Endothelial cell (in vitro differentiated cells): ENCODE measurements at regions not wholly inside any gene's neighbourhood (a gene's known extent, or its start where the extent isn't known, plus 50 kb on each side); places are given as distances from the start of the nearest gene placed in this dataset.

Source experiments
- DNase-seq: peaks from one replicate; pipeline ENCODE4 v3.0.0; 2021; ENCODE audit warnings: low spot score
- H3K27ac Mint-ChIP-seq: one replicate; pipeline ENCODE4 v1.8.0; 2021; ENCODE audit warnings: mixed read lengths, inconsistent platforms; ENCODE audit not compliant: unreplicated experiment
- H3K27me3 Mint-ChIP-seq: one replicate; pipeline ENCODE4 v1.8.0; 2021; ENCODE audit warnings: mild to moderate bottlenecking, moderate library complexity, mixed read lengths, inconsistent platforms; ENCODE audit not compliant: unreplicated experiment
- H3K36me3 Mint-ChIP-seq: one replicate; pipeline ENCODE4 v1.8.0; 2021; ENCODE audit warnings: mild to moderate bottlenecking, low read depth, mixed read lengths, inconsistent platforms; ENCODE audit not compliant: unreplicated experiment
- H3K4me1 Mint-ChIP-seq: one replicate; pipeline ENCODE4 v1.8.0; 2021; ENCODE audit warnings: mild to moderate bottlenecking, mixed read lengths, inconsistent platforms; ENCODE audit not compliant: unreplicated experiment
- H3K4me3 Mint-ChIP-seq: one replicate; pipeline ENCODE4 v1.8.0; 2021; ENCODE audit warnings: mild to moderate bottlenecking, mixed read lengths, inconsistent platforms; ENCODE audit not compliant: unreplicated experiment
- H3K9me3 Mint-ChIP-seq: one replicate; pipeline ENCODE4 v1.8.0; 2021; ENCODE audit warnings: mixed read lengths, inconsistent platforms; ENCODE audit not compliant: unreplicated experiment
- CTCF ChIP-seq: fragments of 200-600 bp; sonication (generic); IDR thresholded peaks from one replicate; pipeline ENCODE4 v1.5.0; 2021; ENCODE audit warnings: antibody characterized with exemption; ENCODE audit not compliant: unreplicated experiment

GRCh38 chr5:5755888-5756287 lies 333.4 kb downstream of the ICE1 start:
- H3K4me3 Mint-ChIP-seq: no peak overlapping the region
- TF ChIP-seq CTCF: no peak
- no peaks in the 10 kb centered on the region for H3K4me1 Mint-ChIP-seq
- H3K27ac Mint-ChIP-seq: no peak overlapping the region
- no peaks in the 10 kb centered on the region for H3K36me3 Mint-ChIP-seq
- DNase-seq: no peak
- no peaks in the 10 kb centered on the region for H3K27me3 Mint-ChIP-seq
- no peaks in the 10 kb centered on the region for H3K9me3 Mint-ChIP-seq

- DNase-seq: no peak
- Mint-ChIP-seq H3K9me3 (no peaks in the 10 kb centered on the region), H3K4me3 (no peak overlapping the region), H3K36me3 (no peaks in the 10 kb centered on the region), H3K4me1 (no peaks in the 10 kb centered on the region), H3K27ac (no peak overlapping the region), H3K27me3 (no peaks in the 10 kb centered on the region)
- TF ChIP-seq CTCF: no peak
These were observed 330.4 kb downstream of the ICE1 start for GRCh38 chr5:5752844-5753243.

- H3K4me1 Mint-ChIP-seq: no peaks in the 10 kb centered on the region
- no peak for DNase-seq
- H3K4me3 Mint-ChIP-seq: no peak overlapping the region
- H3K9me3 Mint-ChIP-seq: no peaks in the 10 kb centered on the region
- no peaks in the 10 kb centered on the region for H3K27me3 Mint-ChIP-seq
- TF ChIP-seq CTCF: no peak
- H3K36me3 Mint-ChIP-seq: no peaks in the 10 kb centered on the region
- H3K27ac Mint-ChIP-seq: no peak overlapping the region
These were observed 329.5 kb downstream of the ICE1 start for GRCh38 chr5:5751987-5752386.

GRCh38 chr5:5751498-5751897 lies 329.0 kb downstream of the ICE1 start:
- TF ChIP-seq CTCF: no peak
- no peak overlapping the region for H3K27ac Mint-ChIP-seq
- H3K27me3 Mint-ChIP-seq: no peaks in the 10 kb centered on the region
- H3K36me3 Mint-ChIP-seq: no peaks in the 10 kb centered on the region
- DNase-seq: no peak
- H3K9me3 Mint-ChIP-seq: no peaks in the 10 kb centered on the region
- H3K4me1 Mint-ChIP-seq: no peaks in the 10 kb centered on the region
- H3K4me3 Mint-ChIP-seq: no peak overlapping the region

GRCh38 chr5:5741418-5741817 lies 318.9 kb downstream of the ICE1 start:
- TF ChIP-seq CTCF: no peak
- Mint-ChIP-seq H3K4me3 (no peak overlapping the region), H3K36me3 (no peaks in the 10 kb centered on the region), H3K27me3 (peaks cover 3% of the 10 kb centered on the region), H3K27ac (no peak overlapping the region), H3K4me1 (no peaks in the 10 kb centered on the region), H3K9me3 (no peaks in the 10 kb centered on the region)
- DNase-seq: no peak
